Inflammatory macrophage (primary cell): ENCODE measurements at regions not wholly inside any gene's neighbourhood (a gene's known extent, or its start where the extent isn't known, plus 50 kb on each side); places are given as distances from the start of the nearest gene placed in this dataset.

Experiments
- DNase-seq, 2 donors: peaks; one replicate each; pipeline ENCODE4 v3.0.0-alpha.2; 2020 to 2022

DNA sequence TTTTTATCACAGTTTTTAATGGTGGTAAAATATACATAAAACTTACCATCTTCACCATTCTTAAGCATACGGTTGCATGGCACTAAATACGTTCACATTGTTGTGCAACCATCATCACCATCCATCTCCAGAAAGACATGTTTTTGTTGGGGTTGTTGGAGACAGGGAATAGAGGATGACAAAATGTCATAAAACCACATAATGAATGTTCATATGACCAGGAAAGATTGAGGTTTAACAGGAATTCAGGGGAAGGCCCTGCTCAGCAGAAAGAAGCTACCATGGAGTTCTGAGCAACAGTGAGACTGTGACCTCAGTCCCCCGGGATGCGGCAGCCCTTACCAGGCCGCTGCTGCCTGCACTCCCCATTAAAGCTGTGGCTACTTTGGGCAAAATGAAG is 63.9 kb upstream of the TRIM2 start:
- DNase-seq, result no peak

DNA sequence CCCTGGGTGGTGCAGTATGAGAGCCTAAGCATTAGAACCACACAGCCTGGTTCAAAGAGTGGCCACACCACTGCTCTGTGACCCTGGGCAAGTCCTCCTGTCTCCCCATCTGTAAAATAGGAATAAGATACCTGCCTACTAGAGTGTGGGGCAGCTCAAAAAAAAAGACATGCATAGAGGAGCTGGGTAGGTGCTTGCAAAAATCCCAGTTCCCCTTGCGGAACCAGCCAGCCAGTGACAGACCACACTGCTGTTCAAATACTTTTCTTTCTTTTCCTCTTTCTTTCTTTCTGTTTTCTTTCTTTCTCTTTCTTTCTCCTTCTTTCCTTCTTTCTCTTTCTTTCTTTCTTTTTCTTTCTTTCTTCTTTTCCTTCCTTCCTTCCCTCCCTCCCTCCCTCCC is 63.0 kb upstream of the TRIM2 start:
- no peak for DNase-seq

DNA sequence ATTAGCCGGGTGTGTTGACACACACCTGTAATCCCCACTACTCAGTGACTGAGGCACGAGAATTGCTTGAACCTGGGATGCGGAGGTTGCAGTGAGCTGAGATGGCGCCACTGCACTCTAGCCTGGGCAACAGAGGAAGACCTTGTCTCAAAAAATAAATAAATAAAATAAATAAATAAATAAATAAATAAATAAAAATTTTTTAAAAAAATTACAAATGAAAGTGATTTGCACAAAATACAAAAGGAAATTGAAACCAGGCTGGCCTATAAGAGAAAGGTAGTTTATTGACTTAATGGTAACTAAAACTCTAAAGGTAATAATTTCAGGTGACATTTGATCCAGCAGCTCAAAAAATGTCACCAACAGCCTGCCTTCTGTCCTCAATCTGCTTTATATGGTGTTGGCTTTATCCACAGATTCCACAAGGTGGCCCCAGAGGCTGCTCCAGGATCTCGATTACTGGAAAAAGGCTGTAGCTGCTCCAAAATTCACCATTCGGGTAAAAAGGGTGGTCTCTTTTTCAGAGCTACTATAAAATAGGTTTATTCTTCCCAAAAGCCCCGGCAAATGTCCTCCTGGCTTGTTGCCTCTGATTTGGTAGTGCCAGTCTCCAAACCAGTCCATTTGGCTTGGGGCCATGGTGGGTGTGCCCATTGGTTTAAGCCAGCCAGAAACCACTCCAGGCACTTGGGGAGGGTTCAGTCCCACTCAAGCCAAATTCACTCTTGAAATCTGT is 61.4 kb upstream of the TRIM2 start:
- DNase-seq, result peak; percentile 64 to 77

- no peak for DNase-seq
Measured at GRCh38 chr4:153143527-153144348, 60.5 kb upstream of the TRIM2 start.

GRCh38 chr4:153146031-153146430 is 58.2 kb upstream of the TRIM2 start:
- DNase-seq, result no peak

GRCh38 chr4:153146961-153147360 is 57.3 kb upstream of the TRIM2 start:
- no peak for DNase-seq

DNA sequence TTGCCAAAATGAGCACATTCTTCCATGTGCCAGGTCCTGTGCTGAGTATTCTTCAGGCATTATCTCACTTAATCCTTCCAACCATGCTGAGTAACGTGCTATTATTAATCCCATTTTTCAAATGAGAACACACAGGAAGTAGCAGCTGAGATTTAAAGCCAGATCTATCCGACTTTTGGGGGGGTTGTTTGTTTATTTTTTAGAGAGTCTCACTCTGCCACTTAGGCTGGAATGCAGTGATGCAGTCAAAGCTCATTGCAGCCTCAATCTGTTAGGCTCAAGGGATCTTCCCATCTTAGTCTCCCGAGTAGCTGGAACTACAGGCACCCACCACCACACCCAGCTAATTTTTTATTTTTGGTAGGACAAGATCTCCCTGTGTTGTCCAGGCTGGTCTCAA is 55.5 kb upstream of the TRIM2 start:
- DNase-seq, result no peak

- peak; percentile 77 to 95 for DNase-seq
Measured at GRCh38 chr4:153151535-153152455, 52.4 kb upstream of the TRIM2 start.

DNA sequence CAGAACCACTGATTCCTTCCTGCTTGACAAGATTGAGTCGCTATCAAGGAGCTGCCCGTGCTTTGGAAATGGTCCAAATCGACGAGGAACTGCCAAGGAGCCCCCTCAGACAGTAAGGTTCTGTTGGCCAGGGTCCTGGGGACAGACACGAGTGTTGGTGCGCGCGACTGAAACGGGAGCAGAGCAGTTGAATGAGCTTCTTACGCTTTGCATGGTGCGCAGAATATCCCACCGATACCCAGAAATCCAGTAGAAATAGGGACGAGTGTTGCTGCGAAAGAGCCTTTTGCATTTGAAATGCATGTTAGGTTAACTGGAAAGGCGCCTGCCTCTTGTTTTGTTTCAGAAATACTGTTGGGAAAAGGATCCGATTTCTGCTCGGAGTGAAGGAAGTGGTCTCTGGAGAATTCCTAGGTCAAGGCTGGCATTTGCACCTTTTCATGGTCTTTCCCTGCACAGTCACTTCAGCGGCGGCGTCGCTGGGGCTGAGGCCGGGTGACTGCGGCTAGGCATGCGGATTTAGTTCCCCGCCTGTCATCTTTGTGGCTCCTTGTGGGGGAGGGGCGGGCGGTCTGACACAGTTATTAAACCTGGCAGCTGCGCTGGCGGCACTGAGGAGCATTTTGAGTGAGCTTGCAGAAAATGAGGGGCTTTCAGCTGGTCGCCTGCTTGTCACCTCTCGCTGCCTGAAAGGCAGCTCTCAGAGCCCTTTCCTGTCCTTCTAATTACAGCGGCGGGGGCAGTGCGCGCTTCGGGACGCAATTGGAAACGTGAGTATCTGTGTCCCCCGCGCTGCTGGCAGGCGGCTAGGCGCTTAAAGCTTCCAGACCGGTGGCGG is 51.5 kb upstream of the TRIM2 start:
- peak in 1 of 2 donors; percentile 48 for DNase-seq

DNA sequence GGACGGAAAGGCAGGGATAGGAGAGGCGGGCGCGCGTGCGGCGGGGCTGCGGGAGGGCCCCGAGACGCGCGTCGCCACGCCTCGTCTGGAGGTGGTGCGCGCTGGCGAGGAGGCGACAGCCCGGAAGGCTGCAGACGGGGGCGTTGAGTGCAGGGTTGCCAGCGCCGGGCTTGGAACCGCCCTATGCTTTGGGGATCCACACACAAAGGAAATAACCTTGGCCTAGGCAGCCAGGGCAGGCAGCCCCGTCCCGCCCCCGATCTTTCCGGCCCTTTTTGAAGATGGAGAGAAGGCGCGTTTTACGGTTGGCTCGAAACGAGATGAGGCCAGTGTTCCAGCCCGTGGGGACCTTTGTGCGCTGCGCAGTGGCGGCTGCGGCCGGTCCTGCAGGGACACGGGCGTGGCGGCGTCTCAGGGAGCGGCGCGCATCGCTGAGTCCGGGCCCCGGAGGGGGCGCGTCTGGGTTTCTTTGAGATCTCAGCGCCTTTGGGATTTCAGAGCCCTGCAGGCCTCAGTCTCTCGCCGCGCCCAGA is 50.8 kb upstream of the TRIM2 start:
- peak; percentile 40 to 73 for DNase-seq

- DNase-seq, result peak; percentile 48 to 56
Measured at GRCh38 chr4:153154007-153154975, 50.0 kb upstream of the TRIM2 start.
